Liver (tissue), 8 donors: ENCODE measurements at regions not wholly inside any gene's neighbourhood (a gene's known extent, or its start where the extent isn't known, plus 50 kb on each side); places are given as distances from the start of the nearest gene placed in this dataset.

Experiments used
- DNase-seq: peaks from one replicate; pipeline ENCODE4 v3.0.0-alpha.2; 2017; ENCODE audit warnings: low spot score
- H3K27ac ChIP-seq, 2 donors: one replicate each; pipeline ENCODE4 v1.7.0; 2013; ENCODE audit warnings: inconsistent platforms in 2 of 2, low read length in 2 of 2, control low read depth in 1 of 2, low read depth in 1 of 2, mild to moderate bottlenecking in 1 of 2
- H3K27me3 ChIP-seq, 4 donors: one replicate each; pipeline versions ENCODE4 v1.6.1 to v1.7.0; 2013; ENCODE audit warnings: low read length in 3 of 4, inconsistent platforms in 1 of 4, mild to moderate bottlenecking in 1 of 4, moderate library complexity in 1 of 4; ENCODE audit not compliant: control insufficient read depth in 4 of 4, insufficient read depth in 4 of 4
- H3K36me3 ChIP-seq, 4 donors: one replicate each; pipeline versions ENCODE4 v1.6.1 to v1.7.0; 2013; ENCODE audit warnings: low read length in 3 of 4, mild to moderate bottlenecking in 3 of 4, low read depth in 1 of 4, moderate library complexity in 1 of 4; ENCODE audit not compliant: control insufficient read depth in 4 of 4, insufficient read depth in 3 of 4
- H3K4me1 ChIP-seq, 4 donors: one replicate each; pipeline versions ENCODE4 v1.6.1 to v1.7.0; 2013; ENCODE audit warnings: low read length in 3 of 4, mild to moderate bottlenecking in 3 of 4, moderate library complexity in 1 of 4; ENCODE audit not compliant: control insufficient read depth in 4 of 4, insufficient read depth in 4 of 4
- H3K4me3 ChIP-seq, 3 donors: one replicate each; pipeline versions ENCODE4 v1.6.1 to v1.7.0; 2013; ENCODE audit warnings: low read length in 3 of 3, control low read depth in 1 of 3, low read depth in 1 of 3, mild to moderate bottlenecking in 1 of 3
- H3K9ac ChIP-seq, 2 donors: one replicate each; pipeline ENCODE4 v1.7.0; 2013; ENCODE audit warnings: low read length in 2 of 2, mild to moderate bottlenecking in 2 of 2, moderate library complexity in 2 of 2, control low read depth in 1 of 2, low read depth in 1 of 2
- H3K9me3 ChIP-seq, 4 donors: one replicate each; pipeline versions ENCODE4 v1.6.1 to v1.7.0; 2013; ENCODE audit warnings: low read length in 3 of 4; ENCODE audit not compliant: control insufficient read depth in 4 of 4
- ATF3 ChIP-seq: IDR thresholded peaks from 2 replicates; pipeline ENCODE4 v1.6.1; 2016; ENCODE audit warnings: antibody characterized with exemption
- EGR1 ChIP-seq, 2 donors: IDR thresholded peaks; 2 replicates each; pipeline ENCODE4 v1.6.1; 2016 to 2018; ENCODE audit warnings: antibody characterized with exemption in 2 of 2, low read depth in 2 of 2
- FOXA1 ChIP-seq: IDR thresholded peaks from 2 replicates; pipeline ENCODE4 v1.6.1; 2016; ENCODE audit warnings: antibody characterized with exemption
- FOXA2 ChIP-seq: IDR thresholded peaks from 2 replicates; pipeline ENCODE4 v1.6.1; 2016; ENCODE audit warnings: antibody characterized with exemption
- GABPA ChIP-seq, 2 donors: IDR thresholded peaks in 1 of 2; conservative IDR thresholded peaks in 1 of 2; 2 replicates each; pipeline ENCODE4 v1.6.1; 2016; ENCODE audit warnings: antibody characterized with exemption in 2 of 2, mild to moderate bottlenecking in 1 of 2, moderate library complexity in 1 of 2
- HNF4A ChIP-seq, 2 donors: conservative IDR thresholded peaks; 2 replicates each; pipeline ENCODE4 v1.6.1; 2016; ENCODE audit warnings: antibody characterized with exemption in 2 of 2, mild to moderate bottlenecking in 2 of 2
- HNF4G ChIP-seq: IDR thresholded peaks from 2 replicates; pipeline ENCODE4 v1.6.1; 2016; ENCODE audit warnings: antibody characterized with exemption
- JUND ChIP-seq, 2 donors: IDR thresholded peaks; 2 replicates each; pipeline ENCODE4 v1.6.1; 2016; ENCODE audit warnings: antibody characterized with exemption in 2 of 2
- NR2F2 ChIP-seq: IDR thresholded peaks from 2 replicates; pipeline ENCODE4 v1.6.1; 2016; ENCODE audit warnings: antibody characterized with exemption
- RAD21 ChIP-seq, 2 donors: IDR thresholded peaks; 2 replicates each; pipeline ENCODE4 v1.6.1; 2016; ENCODE audit warnings: antibody characterized with exemption in 2 of 2, mild to moderate bottlenecking in 2 of 2
- RXRA ChIP-seq, 2 donors: IDR thresholded peaks; 2 replicates each; pipeline ENCODE4 v1.6.1; 2017 to 2018; ENCODE audit warnings: antibody characterized with exemption in 2 of 2, mild to moderate bottlenecking in 1 of 2
- SP1 ChIP-seq: IDR thresholded peaks from 2 replicates; pipeline ENCODE4 v1.6.1; 2018; ENCODE audit warnings: antibody characterized with exemption, mild to moderate bottlenecking
- TAF1 ChIP-seq: conservative IDR thresholded peaks from 2 replicates; pipeline ENCODE4 v1.6.1; 2016; ENCODE audit warnings: antibody characterized with exemption, mild to moderate bottlenecking
- YY1 ChIP-seq: IDR thresholded peaks from 2 replicates; pipeline ENCODE4 v1.6.1; 2016; ENCODE audit warnings: antibody characterized with exemption, mild to moderate bottlenecking
- ZBTB33 ChIP-seq: IDR thresholded peaks from 2 replicates; pipeline ENCODE4 v1.6.1; 2016; ENCODE audit warnings: antibody characterized with exemption
- WGBS: extraction: QIAGEN DNeasy Blood & Tissue Kit; methylation state at CpG from one replicate; pipeline ENCODE4 v1.1.7; 2013; 5-methylcytosine and 5-hydroxymethylcytosine counted together
- TF ChIP-seq, protein P1 (sequence below): IDR thresholded peaks from 2 replicates; pipeline ENCODE4 v1.6.1; 2016; ENCODE audit warnings: antibody characterized with exemption, mild to moderate bottlenecking
- TF ChIP-seq, protein P2 (sequence below): IDR thresholded peaks from 2 replicates; pipeline ENCODE4 v1.6.1; 2016; ENCODE audit warnings: antibody characterized with exemption
- TF ChIP-seq, protein P3 (sequence below): fragments of 150-350 bp; IDR thresholded peaks from 2 replicates; pipeline ENCODE4 v1.5.1; 2017; ENCODE audit warnings: improper control_type of control experiment, low read depth, low read length; ENCODE audit not compliant: missing input control
- donor health status: healthy.
- donor health status: healthy.
- donor health status: healthy.
- donor health status: healthy.
- donor health status: healthy.

- no peaks in the 10 kb centered on the region for H3K4me1 ChIP-seq
- H3K9me3 ChIP-seq = no peaks in the 10 kb centered on the region
- WGBS = 71% methylated on average over 2 of the region's 2 CpGs
- no peaks in the 10 kb centered on the region for H3K27me3 ChIP-seq
- no peak overlapping the region for H3K9ac ChIP-seq
- DNase-seq = no peak
- no peak overlapping the region for H3K27ac ChIP-seq
- no peaks in the 10 kb centered on the region for H3K36me3 ChIP-seq
- TF ChIP-seq, protein P1, sequence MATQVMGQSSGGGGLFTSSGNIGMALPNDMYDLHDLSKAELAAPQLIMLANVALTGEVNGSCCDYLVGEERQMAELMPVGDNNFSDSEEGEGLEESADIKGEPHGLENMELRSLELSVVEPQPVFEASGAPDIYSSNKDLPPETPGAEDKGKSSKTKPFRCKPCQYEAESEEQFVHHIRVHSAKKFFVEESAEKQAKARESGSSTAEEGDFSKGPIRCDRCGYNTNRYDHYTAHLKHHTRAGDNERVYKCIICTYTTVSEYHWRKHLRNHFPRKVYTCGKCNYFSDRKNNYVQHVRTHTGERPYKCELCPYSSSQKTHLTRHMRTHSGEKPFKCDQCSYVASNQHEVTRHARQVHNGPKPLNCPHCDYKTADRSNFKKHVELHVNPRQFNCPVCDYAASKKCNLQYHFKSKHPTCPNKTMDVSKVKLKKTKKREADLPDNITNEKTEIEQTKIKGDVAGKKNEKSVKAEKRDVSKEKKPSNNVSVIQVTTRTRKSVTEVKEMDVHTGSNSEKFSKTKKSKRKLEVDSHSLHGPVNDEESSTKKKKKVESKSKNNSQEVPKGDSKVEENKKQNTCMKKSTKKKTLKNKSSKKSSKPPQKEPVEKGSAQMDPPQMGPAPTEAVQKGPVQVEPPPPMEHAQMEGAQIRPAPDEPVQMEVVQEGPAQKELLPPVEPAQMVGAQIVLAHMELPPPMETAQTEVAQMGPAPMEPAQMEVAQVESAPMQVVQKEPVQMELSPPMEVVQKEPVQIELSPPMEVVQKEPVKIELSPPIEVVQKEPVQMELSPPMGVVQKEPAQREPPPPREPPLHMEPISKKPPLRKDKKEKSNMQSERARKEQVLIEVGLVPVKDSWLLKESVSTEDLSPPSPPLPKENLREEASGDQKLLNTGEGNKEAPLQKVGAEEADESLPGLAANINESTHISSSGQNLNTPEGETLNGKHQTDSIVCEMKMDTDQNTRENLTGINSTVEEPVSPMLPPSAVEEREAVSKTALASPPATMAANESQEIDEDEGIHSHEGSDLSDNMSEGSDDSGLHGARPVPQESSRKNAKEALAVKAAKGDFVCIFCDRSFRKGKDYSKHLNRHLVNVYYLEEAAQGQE = no peak
- no peak for TF ChIP-seq EGR1 (IDR thresholded peaks at IDR 0.05; ENCODE audit: low read depth in 2 of 2)
- H3K4me3 ChIP-seq = no peak overlapping the region
These were observed 450.2 kb downstream of the TSN start for GRCh38 chr2:122205641-122206040.

GRCh38 chr2:122206101-122206500, 450.6 kb downstream of the TSN start:
- H3K27me3 ChIP-seq = no peaks in the 10 kb centered on the region
- TF ChIP-seq ZBTB33 (no peak), FOXA2 (no peak), JUND (IDR thresholded peaks at IDR 0.05) (no peak), TAF1 (no peak), FOXA1 (no peak), EGR1 (IDR thresholded peaks at IDR 0.05; ENCODE audit: low read depth in 2 of 2) (no peak), RXRA (IDR thresholded peaks at IDR 0.05) (no peak), NR2F2 (no peak), HNF4G (no peak), GABPA (IDR thresholded peaks at IDR 0.05 in 1 of 2, conservative IDR thresholded peaks at IDR 0.05 in 1 of 2) (no peak), YY1 (no peak), RAD21 (IDR thresholded peaks at IDR 0.05) (no peak), ATF3 (no peak), SP1 (no peak), HNF4A (conservative IDR thresholded peaks at IDR 0.05) (no peak)
- TF ChIP-seq, protein P2, sequence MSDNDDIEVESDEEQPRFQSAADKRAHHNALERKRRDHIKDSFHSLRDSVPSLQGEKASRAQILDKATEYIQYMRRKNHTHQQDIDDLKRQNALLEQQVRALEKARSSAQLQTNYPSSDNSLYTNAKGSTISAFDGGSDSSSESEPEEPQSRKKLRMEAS = no peak
- TF ChIP-seq, protein P1 = no peak
- TF ChIP-seq, protein P3, sequence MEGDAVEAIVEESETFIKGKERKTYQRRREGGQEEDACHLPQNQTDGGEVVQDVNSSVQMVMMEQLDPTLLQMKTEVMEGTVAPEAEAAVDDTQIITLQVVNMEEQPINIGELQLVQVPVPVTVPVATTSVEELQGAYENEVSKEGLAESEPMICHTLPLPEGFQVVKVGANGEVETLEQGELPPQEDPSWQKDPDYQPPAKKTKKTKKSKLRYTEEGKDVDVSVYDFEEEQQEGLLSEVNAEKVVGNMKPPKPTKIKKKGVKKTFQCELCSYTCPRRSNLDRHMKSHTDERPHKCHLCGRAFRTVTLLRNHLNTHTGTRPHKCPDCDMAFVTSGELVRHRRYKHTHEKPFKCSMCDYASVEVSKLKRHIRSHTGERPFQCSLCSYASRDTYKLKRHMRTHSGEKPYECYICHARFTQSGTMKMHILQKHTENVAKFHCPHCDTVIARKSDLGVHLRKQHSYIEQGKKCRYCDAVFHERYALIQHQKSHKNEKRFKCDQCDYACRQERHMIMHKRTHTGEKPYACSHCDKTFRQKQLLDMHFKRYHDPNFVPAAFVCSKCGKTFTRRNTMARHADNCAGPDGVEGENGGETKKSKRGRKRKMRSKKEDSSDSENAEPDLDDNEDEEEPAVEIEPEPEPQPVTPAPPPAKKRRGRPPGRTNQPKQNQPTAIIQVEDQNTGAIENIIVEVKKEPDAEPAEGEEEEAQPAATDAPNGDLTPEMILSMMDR = no peak
- 87% methylated on average over 3 of the region's 3 CpGs for WGBS
- H3K4me3 ChIP-seq = no peak overlapping the region
- H3K36me3 ChIP-seq = no peaks in the 10 kb centered on the region
- no peaks in the 10 kb centered on the region for H3K9me3 ChIP-seq
- H3K9ac ChIP-seq = no peak overlapping the region
- H3K27ac ChIP-seq = no peak overlapping the region
- H3K4me1 ChIP-seq = no peaks in the 10 kb centered on the region
- DNase-seq = no peak
